SK-N-SH (cell line): ENCODE measurements at regions not wholly inside any gene's neighbourhood (a gene's known extent, or its start where the extent isn't known, plus 50 kb on each side); places are given as distances from the start of the nearest gene placed in this dataset.

ENCODE experiments used
- CTCF ChIA-PET: fragments of 300-600, 350-600 bp; formaldehyde crosslinking; extraction: SDS; loops from one replicate; lab custom pipeline; 2021; lab: Yijun Ruan, JAX
- POLR2A ChIA-PET: fragments of 350-600 bp; sonication (Branson Sonifier 250); formaldehyde crosslinking; extraction: SDS; loops from one replicate; lab custom pipeline; 2020; ENCODE audit warnings: antibody characterized with exemption, inconsistent platforms; lab: Yijun Ruan, JAX
- DNase-seq: peaks from one replicate; pipeline ENCODE4 v3.0.0; 2012
- H2AFZ ChIP-seq: fragments of 200-600 bp; sonication (generic); 2 replicates; pipeline ENCODE4 v1.8.1; 2016; ENCODE audit warnings: antibody characterized with exemption, mild to moderate bottlenecking, low read depth
- H3F3A ChIP-seq: fragments of 200-600 bp; sonication (generic); replicated peaks from 2 replicates; pipeline ENCODE3; 2016; ENCODE audit warnings: antibody characterized with exemption, mild to moderate bottlenecking; ENCODE audit not compliant: insufficient read depth
- H3K27ac ChIP-seq, 2 experiments: fragments of 200-500 bp in 1 of 2; fragments of 200-600 bp in 1 of 2; sonication (Bioruptor generic) in 1 of 2; sonication (generic), shearing (Covaris generic) in 1 of 2; 2 replicates each; pipeline versions ENCODE4 v1.5.1 to v1.6.1; 2014 to 2016; ENCODE audit warnings: low read depth in 2 of 2, inconsistent platforms in 1 of 2, low read length in 1 of 2, mild to moderate bottlenecking in 1 of 2, mixed read lengths in 1 of 2
- H3K27me3 ChIP-seq: fragments of 200-600 bp; sonication (generic), shearing (Covaris generic); 2 replicates; pipeline ENCODE4 v1.6.1; 2016; ENCODE audit warnings: mixed run types; ENCODE audit not compliant: insufficient read depth
- H3K36me3 ChIP-seq, 2 experiments: fragments of 200-500 bp in 1 of 2; fragments of 200-600 bp in 1 of 2; sonication (Bioruptor generic) in 1 of 2; sonication (generic) in 1 of 2; replicated peaks in 1 of 2; 2 replicates each; pipeline versions ENCODE3 to v1.5.1; 2014 to 2016; ENCODE audit warnings: low read length in 1 of 2, mild to moderate bottlenecking in 1 of 2; ENCODE audit not compliant: insufficient read depth in 2 of 2, control insufficient read depth in 1 of 2
- H3K4me1 ChIP-seq, 2 experiments: fragments of 200-500 bp in 1 of 2; fragments of 200-600 bp in 1 of 2; sonication (Bioruptor generic) in 1 of 2; sonication (generic), shearing (Covaris generic) in 1 of 2; 2 replicates each; pipeline versions ENCODE4 v1.5.1 to v1.6.1; 2014 to 2016; ENCODE audit warnings: low read depth in 1 of 2, low read length in 1 of 2, mixed run types in 1 of 2; ENCODE audit not compliant: insufficient read depth in 2 of 2, control insufficient read depth in 1 of 2
- H3K4me2 ChIP-seq: fragments of 200-600 bp; sonication (generic), shearing (Covaris generic); 2 replicates; pipeline ENCODE4 v1.6.1; 2017; ENCODE audit warnings: mixed run types
- H3K4me3 ChIP-seq, 2 experiments: fragments of 200-500 bp in 1 of 2; fragments of 200-600 bp in 1 of 2; sonication (Bioruptor generic) in 1 of 2; sonication (generic), shearing (Covaris generic) in 1 of 2; 2 replicates each; pipeline versions ENCODE4 v1.5.1 to v1.8.1; 2014 to 2016; ENCODE audit warnings: low read depth in 2 of 2, inconsistent platforms in 1 of 2, low read length in 1 of 2, mild to moderate bottlenecking in 1 of 2, mixed read lengths in 1 of 2, moderate library complexity in 1 of 2
- H3K79me2 ChIP-seq: fragments of 200-600 bp; sonication (generic); 2 replicates; pipeline ENCODE4 v1.8.1; 2017; ENCODE audit warnings: mild to moderate bottlenecking; ENCODE audit not compliant: insufficient read depth
- H3K9ac ChIP-seq: fragments of 200-600 bp; sonication (generic); 2 replicates; pipeline ENCODE4 v1.6.1; 2017; ENCODE audit warnings: mixed run types
- H3K9me2 ChIP-seq: fragments of 200-600 bp; sonication (generic); 2 replicates; pipeline ENCODE4 v1.6.1; 2017; ENCODE audit warnings: mixed run types
- H3K9me3 ChIP-seq: fragments of 200-600 bp; sonication (generic); 2 replicates; pipeline ENCODE4 v1.6.1; 2017; ENCODE audit warnings: mixed run types, mild to moderate bottlenecking, moderate library complexity
- H4K20me1 ChIP-seq: fragments of 200-600 bp; sonication (generic); 2 replicates; pipeline ENCODE4 v1.6.1; 2017; ENCODE audit warnings: mild to moderate bottlenecking, mixed run types; ENCODE audit not compliant: insufficient read depth
- CHD2 ChIP-seq: fragments of 150-350 bp; IDR thresholded peaks from 2 replicates; pipeline ENCODE4 v1.6.1; 2018; ENCODE audit warnings: low read length; ENCODE audit not compliant: partially characterized antibody
- GATA2 ChIP-seq: sonication (generic); formaldehyde crosslinking; IDR thresholded peaks from 2 replicates; pipeline ENCODE4 v1.5.0; 2020; ENCODE audit warnings: mild to moderate bottlenecking, missing genetic modification reagents
- JUND ChIP-seq: IDR thresholded peaks from 2 replicates; pipeline ENCODE4 v1.4.0; 2012
- MEF2A ChIP-seq: IDR thresholded peaks from 2 replicates; pipeline ENCODE4 v1.4.0; 2012; ENCODE audit warnings: low read depth, borderline replicate concordance
- NFIC ChIP-seq: IDR thresholded peaks from 2 replicates; pipeline ENCODE4 v1.4.0; 2012; ENCODE audit warnings: borderline replicate concordance
- NRF1 ChIP-seq: IDR thresholded peaks from 2 replicates; pipeline ENCODE4 v1.6.1; 2012; ENCODE audit warnings: low read depth, mild to moderate bottlenecking, low read length
- POLR2AphosphoS5 ChIP-seq: IDR thresholded peaks from 2 replicates; pipeline ENCODE4 v1.6.1; 2012; ENCODE audit warnings: low read depth, low read length
- RAD21 ChIP-seq: IDR thresholded peaks from 2 replicates; pipeline ENCODE4 v1.6.1; 2012; ENCODE audit warnings: mild to moderate bottlenecking, low read length
- RCOR1 ChIP-seq: fragments of 150-350 bp; IDR thresholded peaks from 2 replicates; pipeline ENCODE4 v1.6.1; 2017; ENCODE audit warnings: antibody characterized with exemption, low read length
- RFX5 ChIP-seq: IDR thresholded peaks from 2 replicates; pipeline ENCODE4 v1.6.1; 2012; ENCODE audit warnings: mild to moderate bottlenecking, improper control_type of control experiment, low read length
- SMC3 ChIP-seq: IDR thresholded peaks from 2 replicates; pipeline ENCODE4 v1.6.1; 2012; ENCODE audit warnings: low read depth, low read length, improper control_type of control experiment
- USF2 ChIP-seq: fragments of 150-350 bp; IDR thresholded peaks from 2 replicates; pipeline ENCODE4 v1.6.1; 2017; ENCODE audit warnings: antibody characterized with exemption, low read length, low read depth, borderline replicate concordance
- WGBS: methylation state at CpG from one replicate; pipeline ENCODE4 v1.1.6; 2017; ENCODE audit warnings: low lambda C conversion rate; 5-methylcytosine and 5-hydroxymethylcytosine counted together
- TF ChIP-seq, protein P1 (sequence below): IDR thresholded peaks from 2 replicates; pipeline ENCODE4 v1.6.1; 2012; ENCODE audit warnings: mild to moderate bottlenecking, low read depth, low read length, moderate library complexity
- TF ChIP-seq, protein P2 (sequence below): IDR thresholded peaks from 2 replicates; pipeline ENCODE4; 2012
- TF ChIP-seq, protein P3 (sequence below): IDR thresholded peaks from 2 replicates; pipeline ENCODE4 v1.4.0; 2012; ENCODE audit warnings: low read depth, borderline replicate concordance

- no peak for TF ChIP-seq GATA2 (CRISPR knock-in tag)
- no peak for TF ChIP-seq RCOR1
- TF ChIP-seq, protein P1, sequence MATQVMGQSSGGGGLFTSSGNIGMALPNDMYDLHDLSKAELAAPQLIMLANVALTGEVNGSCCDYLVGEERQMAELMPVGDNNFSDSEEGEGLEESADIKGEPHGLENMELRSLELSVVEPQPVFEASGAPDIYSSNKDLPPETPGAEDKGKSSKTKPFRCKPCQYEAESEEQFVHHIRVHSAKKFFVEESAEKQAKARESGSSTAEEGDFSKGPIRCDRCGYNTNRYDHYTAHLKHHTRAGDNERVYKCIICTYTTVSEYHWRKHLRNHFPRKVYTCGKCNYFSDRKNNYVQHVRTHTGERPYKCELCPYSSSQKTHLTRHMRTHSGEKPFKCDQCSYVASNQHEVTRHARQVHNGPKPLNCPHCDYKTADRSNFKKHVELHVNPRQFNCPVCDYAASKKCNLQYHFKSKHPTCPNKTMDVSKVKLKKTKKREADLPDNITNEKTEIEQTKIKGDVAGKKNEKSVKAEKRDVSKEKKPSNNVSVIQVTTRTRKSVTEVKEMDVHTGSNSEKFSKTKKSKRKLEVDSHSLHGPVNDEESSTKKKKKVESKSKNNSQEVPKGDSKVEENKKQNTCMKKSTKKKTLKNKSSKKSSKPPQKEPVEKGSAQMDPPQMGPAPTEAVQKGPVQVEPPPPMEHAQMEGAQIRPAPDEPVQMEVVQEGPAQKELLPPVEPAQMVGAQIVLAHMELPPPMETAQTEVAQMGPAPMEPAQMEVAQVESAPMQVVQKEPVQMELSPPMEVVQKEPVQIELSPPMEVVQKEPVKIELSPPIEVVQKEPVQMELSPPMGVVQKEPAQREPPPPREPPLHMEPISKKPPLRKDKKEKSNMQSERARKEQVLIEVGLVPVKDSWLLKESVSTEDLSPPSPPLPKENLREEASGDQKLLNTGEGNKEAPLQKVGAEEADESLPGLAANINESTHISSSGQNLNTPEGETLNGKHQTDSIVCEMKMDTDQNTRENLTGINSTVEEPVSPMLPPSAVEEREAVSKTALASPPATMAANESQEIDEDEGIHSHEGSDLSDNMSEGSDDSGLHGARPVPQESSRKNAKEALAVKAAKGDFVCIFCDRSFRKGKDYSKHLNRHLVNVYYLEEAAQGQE: no peak
- TF ChIP-seq, protein P2, sequence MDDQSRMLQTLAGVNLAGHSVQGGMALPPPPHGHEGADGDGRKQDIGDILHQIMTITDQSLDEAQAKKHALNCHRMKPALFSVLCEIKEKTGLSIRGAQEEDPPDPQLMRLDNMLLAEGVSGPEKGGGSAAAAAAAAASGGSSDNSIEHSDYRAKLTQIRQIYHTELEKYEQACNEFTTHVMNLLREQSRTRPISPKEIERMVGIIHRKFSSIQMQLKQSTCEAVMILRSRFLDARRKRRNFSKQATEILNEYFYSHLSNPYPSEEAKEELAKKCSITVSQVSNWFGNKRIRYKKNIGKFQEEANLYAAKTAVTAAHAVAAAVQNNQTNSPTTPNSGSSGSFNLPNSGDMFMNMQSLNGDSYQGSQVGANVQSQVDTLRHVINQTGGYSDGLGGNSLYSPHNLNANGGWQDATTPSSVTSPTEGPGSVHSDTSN: no peak
- TF ChIP-seq POLR2AphosphoS5: no peak
- TF ChIP-seq, protein P3, sequence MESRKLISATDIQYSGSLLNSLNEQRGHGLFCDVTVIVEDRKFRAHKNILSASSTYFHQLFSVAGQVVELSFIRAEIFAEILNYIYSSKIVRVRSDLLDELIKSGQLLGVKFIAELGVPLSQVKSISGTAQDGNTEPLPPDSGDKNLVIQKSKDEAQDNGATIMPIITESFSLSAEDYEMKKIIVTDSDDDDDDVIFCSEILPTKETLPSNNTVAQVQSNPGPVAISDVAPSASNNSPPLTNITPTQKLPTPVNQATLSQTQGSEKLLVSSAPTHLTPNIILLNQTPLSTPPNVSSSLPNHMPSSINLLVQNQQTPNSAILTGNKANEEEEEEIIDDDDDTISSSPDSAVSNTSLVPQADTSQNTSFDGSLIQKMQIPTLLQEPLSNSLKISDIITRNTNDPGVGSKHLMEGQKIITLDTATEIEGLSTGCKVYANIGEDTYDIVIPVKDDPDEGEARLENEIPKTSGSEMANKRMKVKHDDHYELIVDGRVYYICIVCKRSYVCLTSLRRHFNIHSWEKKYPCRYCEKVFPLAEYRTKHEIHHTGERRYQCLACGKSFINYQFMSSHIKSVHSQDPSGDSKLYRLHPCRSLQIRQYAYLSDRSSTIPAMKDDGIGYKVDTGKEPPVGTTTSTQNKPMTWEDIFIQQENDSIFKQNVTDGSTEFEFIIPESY: no peak
- TF ChIP-seq MEF2A: no peak
- TF ChIP-seq JUND: no peak
- no peak for TF ChIP-seq NFIC
- no peak for TF ChIP-seq NRF1
- no peak for TF ChIP-seq USF2
- no peak for TF ChIP-seq CHD2
- TF ChIP-seq RAD21: peak; percentile 88
These were observed 217.1 kb upstream of the TPRG1 start (continued) for GRCh38 chr3:188954590-188955208.

- Histone ChIP-seq H4K20me1 (no peaks in the 10 kb centered on the region), H3K9me3 (no peaks in the 10 kb centered on the region), H3K4me2 (no peak overlapping the region), H3K27ac (no peak overlapping the region), H3K9me2 (no peaks in the 10 kb centered on the region), H3F3A (peaks cover 15% of the 10 kb centered on the region), H3K27me3 (no peaks in the 10 kb centered on the region), H3K79me2 (no peaks in the 10 kb centered on the region), H3K36me3 (no peaks in the 10 kb centered on the region), H2AFZ (no peak overlapping the region), H3K4me1 (peaks cover 2 to 7% of the 10 kb centered on the region in 2 experiments; a peak in 3 of 4 replicates), H3K9ac (no peak overlapping the region), H3K4me3 (no peak overlapping the region)
- TF ChIP-seq SMC3 (no peak), CHD2 (no peak), RFX5 (no peak)
- ChIA-PET POLR2A (no interaction called here), CTCF (interaction anchor here (0.8 to 7.6 kb wide), 11 partner anchors 8 to 1217 kb away, joined by 3 to 71 read pairs (median 6); no protein-coding TSS in a partner anchor)
- no peak for DNase-seq
- WGBS: 84% methylated on average over 4 of the region's 4 CpGs
These were observed 215.9 kb upstream of the TPRG1 start for GRCh38 chr3:188955919-188956318.
